PC-3 (cell line): ENCODE measurements at regions not wholly inside any gene's neighbourhood (a gene's known extent, or its start where the extent isn't known, plus 50 kb on each side); places are given as distances from the start of the nearest gene placed in this dataset.

Experiments
- ATAC-seq: fragments of 200-7000 bp; cut with Tn5 transposase; 2 replicates; pipeline ENCODE4 v1.9.1; 2020; ENCODE audit warnings: mild to moderate bottlenecking, moderate library complexity
- BruUV-seq: library from RNA; stranded (reverse); fragments of 400-500 nt; replicated peaks from 2 replicates; lab custom pipeline; 2021; lab: Mats Ljungman, UMichigan
- CTCF ChIA-PET: fragments of 300-600 bp; sonication (Branson Sonifier 250); formaldehyde crosslinking; loops from one replicate; lab custom pipeline; 2022; ENCODE audit warnings: antibody characterized with exemption; lab: Charles Lee
- POLR2A ChIA-PET: fragments of 300-600 bp; sonication (Branson Sonifier 250); formaldehyde crosslinking; loops from one replicate; lab custom pipeline; 2022; ENCODE audit warnings: antibody characterized with exemption; ENCODE audit not compliant: unreplicated experiment; lab: Charles Lee
- DNase-seq: peaks from one replicate; pipeline ENCODE4 v3.0.0-alpha.2; 2015
- H2AFZ ChIP-seq: fragments of 300-600 bp; sonication (generic); 2 replicates; pipeline ENCODE4 v1.6.0; 2016; ENCODE audit warnings: antibody characterized with exemption, low read length
- H3F3A ChIP-seq: fragments of 300-600 bp; sonication (generic); one replicate; pipeline ENCODE4 v1.6.0; 2017; ENCODE audit warnings: antibody characterized with exemption, low read length, control low read depth, mild to moderate bottlenecking; ENCODE audit not compliant: unreplicated experiment
- H3K27ac ChIP-seq: fragments of 300-600 bp; sonication (generic); 2 replicates; pipeline ENCODE4 v1.5.1; 2016; ENCODE audit warnings: mild to moderate bottlenecking, low read length
- H3K27me3 ChIP-seq: fragments of 300-600 bp; sonication (generic); 2 replicates; pipeline ENCODE4 v1.6.1; 2016; ENCODE audit warnings: low read length, mixed read lengths
- H3K36me3 ChIP-seq: fragments of 300-600 bp; sonication (generic); 2 replicates; pipeline ENCODE4 v1.6.1; 2016; ENCODE audit warnings: low read depth, mixed run types, low read length, mixed read lengths
- H3K4me1 ChIP-seq: fragments of 300-600 bp; sonication (generic); 2 replicates; pipeline ENCODE4 v1.5.1; 2016; ENCODE audit warnings: low read length; ENCODE audit not compliant: insufficient read depth
- H3K4me2 ChIP-seq: fragments of 300-600 bp; sonication (generic); 2 replicates; pipeline ENCODE4 v1.6.0; 2016; ENCODE audit warnings: low read length
- H3K4me3 ChIP-seq: fragments of 300-600 bp; sonication (generic); 2 replicates; pipeline ENCODE4 v1.5.1; 2016; ENCODE audit warnings: mild to moderate bottlenecking, low read length, mixed read lengths
- H3K79me2 ChIP-seq: fragments of 300-600 bp; sonication (generic); 2 replicates; pipeline ENCODE4 v1.6.1; 2017; ENCODE audit warnings: low read length, mixed read lengths
- H3K9ac ChIP-seq: fragments of 300-600 bp; sonication (generic); 2 replicates; pipeline ENCODE4 v1.6.0; 2016; ENCODE audit warnings: mild to moderate bottlenecking, low read length
- H3K9me2 ChIP-seq: fragments of 300-600 bp; sonication (generic); replicated peaks from 2 replicates; pipeline ENCODE4 v1.6.1; 2016; ENCODE audit warnings: mixed run types, low read length, mixed read lengths
- H3K9me3 ChIP-seq: fragments of 300-600 bp; sonication (generic); 2 replicates; pipeline ENCODE4 v1.6.1; 2016; ENCODE audit warnings: low read length, mixed read lengths
- H4K20me1 ChIP-seq: fragments of 300-600 bp; sonication (generic); 2 replicates; pipeline ENCODE4 v1.6.1; 2016; ENCODE audit warnings: low read length, mixed read lengths
- EZH2 ChIP-seq: fragments of 300-600 bp; sonication (generic); IDR thresholded peaks from one replicate; pipeline ENCODE4 v1.6.1; 2017; ENCODE audit warnings: antibody characterized with exemption, mild to moderate bottlenecking, low read length; ENCODE audit not compliant: unreplicated experiment
- EZH2phosphoT487 ChIP-seq: fragments of 300-600 bp; sonication (generic); IDR thresholded peaks from 2 replicates; pipeline ENCODE4 v1.6.1; 2018; ENCODE audit warnings: mild to moderate bottlenecking, antibody characterized with exemption, low read length, borderline replicate concordance
- intact Hi-C: fragments of 100-400 bp; cut with micrococcal nuclease; formaldehyde crosslinking; loops from 2 replicates; pipeline ENCODE4 v1.9.0; 2023
- TF ChIP-seq, protein P1 (sequence below): fragments of 300-600 bp; sonication (generic); conservative IDR thresholded peaks from 2 replicates; pipeline ENCODE4 v1.5.1; 2017; ENCODE audit warnings: antibody characterized with exemption, low read depth, mild to moderate bottlenecking, low read length

DNA sequence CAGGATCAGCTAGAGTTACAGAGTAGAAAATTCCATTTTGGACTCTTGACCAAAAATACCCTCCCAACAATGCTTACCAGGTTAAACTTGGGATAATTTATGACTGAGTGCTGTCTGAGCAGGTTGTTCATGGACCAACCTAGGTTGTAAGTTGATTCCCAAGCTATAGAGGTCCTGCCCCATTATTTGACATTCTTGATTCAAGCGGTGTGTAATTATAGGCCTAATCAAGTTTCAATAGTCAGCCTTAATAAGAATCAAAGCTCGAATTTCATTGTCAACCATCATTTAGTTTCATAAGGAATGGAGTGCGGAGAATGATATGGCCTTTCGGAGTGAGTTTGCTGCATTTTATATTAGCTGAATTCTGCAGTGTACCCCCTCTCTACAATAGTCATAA lies 152.8 kb upstream of the FIGN start:
- Histone ChIP-seq H3K79me2 (no peaks in the 10 kb centered on the region), H3K4me3 (no peak overlapping the region), H4K20me1 (no peaks in the 10 kb centered on the region), H3K27ac (no peak overlapping the region), H3K9me2 (no peaks in the 10 kb centered on the region), H3K4me2 (no peak overlapping the region), H3K4me1 (no peaks in the 10 kb centered on the region), H3K9me3 (no peaks in the 10 kb centered on the region), H2AFZ (no peak overlapping the region), H3K36me3 (no peaks in the 10 kb centered on the region), H3F3A (no peaks in the 10 kb centered on the region), H3K27me3 (no peaks in the 10 kb centered on the region), H3K9ac (no peak overlapping the region)
- intact Hi-C loops, result no loop called here
- ChIA-PET POLR2A (no interaction called here), CTCF (no interaction called here)
- ATAC-seq (no peak), DNase-seq (no peak)
- TF ChIP-seq EZH2, result no peak
- no peak for TF ChIP-seq EZH2phosphoT487
- TF ChIP-seq, protein P1, sequence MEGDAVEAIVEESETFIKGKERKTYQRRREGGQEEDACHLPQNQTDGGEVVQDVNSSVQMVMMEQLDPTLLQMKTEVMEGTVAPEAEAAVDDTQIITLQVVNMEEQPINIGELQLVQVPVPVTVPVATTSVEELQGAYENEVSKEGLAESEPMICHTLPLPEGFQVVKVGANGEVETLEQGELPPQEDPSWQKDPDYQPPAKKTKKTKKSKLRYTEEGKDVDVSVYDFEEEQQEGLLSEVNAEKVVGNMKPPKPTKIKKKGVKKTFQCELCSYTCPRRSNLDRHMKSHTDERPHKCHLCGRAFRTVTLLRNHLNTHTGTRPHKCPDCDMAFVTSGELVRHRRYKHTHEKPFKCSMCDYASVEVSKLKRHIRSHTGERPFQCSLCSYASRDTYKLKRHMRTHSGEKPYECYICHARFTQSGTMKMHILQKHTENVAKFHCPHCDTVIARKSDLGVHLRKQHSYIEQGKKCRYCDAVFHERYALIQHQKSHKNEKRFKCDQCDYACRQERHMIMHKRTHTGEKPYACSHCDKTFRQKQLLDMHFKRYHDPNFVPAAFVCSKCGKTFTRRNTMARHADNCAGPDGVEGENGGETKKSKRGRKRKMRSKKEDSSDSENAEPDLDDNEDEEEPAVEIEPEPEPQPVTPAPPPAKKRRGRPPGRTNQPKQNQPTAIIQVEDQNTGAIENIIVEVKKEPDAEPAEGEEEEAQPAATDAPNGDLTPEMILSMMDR, result no peak
- no TSS peak for BruUV-seq

DNA sequence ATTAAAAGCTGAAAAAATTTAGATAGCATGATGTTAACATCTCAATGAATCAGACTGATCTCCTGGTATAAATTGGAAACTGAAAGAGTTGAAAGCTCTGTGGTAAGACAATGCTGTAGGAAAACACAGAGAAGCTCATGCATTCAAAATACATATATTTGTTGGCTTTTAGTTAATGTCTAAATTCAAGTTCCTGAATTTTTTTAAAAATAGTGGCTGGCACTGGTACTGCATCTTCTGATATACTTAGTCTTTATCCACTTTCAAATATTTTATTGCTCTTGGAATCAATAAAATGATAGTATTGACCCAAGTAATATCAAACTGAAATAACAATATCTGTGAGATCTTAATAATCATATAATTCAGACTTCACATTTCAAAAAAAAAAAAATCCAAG lies 151.4 kb upstream of the FIGN start:
- no peaks in the 10 kb centered on the region for H3K9me2 ChIP-seq
- H3K36me3 ChIP-seq, result no peaks in the 10 kb centered on the region
- no peaks in the 10 kb centered on the region for H4K20me1 ChIP-seq
- no peak overlapping the region for H2AFZ ChIP-seq
- intact Hi-C loops, result no loop called here
- H3K9ac ChIP-seq, result no peak overlapping the region
- no peaks in the 10 kb centered on the region for H3K9me3 ChIP-seq
- no peaks in the 10 kb centered on the region for H3F3A ChIP-seq
- DNase-seq (peak; percentile 10), ATAC-seq (no peak)
- H3K27me3 ChIP-seq, result no peaks in the 10 kb centered on the region
- H3K27ac ChIP-seq, result no peak overlapping the region
- TF ChIP-seq, protein P1, result peak; percentile 48
- TF ChIP-seq EZH2phosphoT487, result no peak
- H3K79me2 ChIP-seq, result no peaks in the 10 kb centered on the region
- no peaks in the 10 kb centered on the region for H3K4me1 ChIP-seq
- no peak overlapping the region for H3K4me2 ChIP-seq
- no TSS peak for BruUV-seq
- H3K4me3 ChIP-seq, result no peak overlapping the region
- ChIA-PET POLR2A (no interaction called here), CTCF (no interaction called here)

DNA sequence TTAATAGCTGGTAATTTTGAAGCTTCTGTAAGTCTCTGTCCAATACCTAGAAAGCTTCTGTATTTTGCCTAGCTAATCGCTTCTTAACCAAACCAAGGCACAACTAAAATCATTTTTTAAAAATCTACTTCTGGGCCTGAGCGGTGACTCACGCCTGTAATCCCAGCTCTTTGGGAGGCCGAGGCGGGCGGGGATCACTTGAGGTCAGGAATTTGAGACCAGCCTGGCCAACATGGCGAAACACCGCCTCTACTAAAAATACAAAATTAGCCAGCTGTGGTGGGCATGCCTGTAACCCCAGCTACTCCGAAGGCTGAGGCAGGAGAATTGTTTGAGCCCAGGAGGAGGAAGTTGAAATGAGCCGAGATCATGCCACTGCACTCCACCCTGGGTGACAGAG lies 148.6 kb upstream of the FIGN start:
- no peaks in the 10 kb centered on the region for H4K20me1 ChIP-seq
- intact Hi-C loops, result no loop called here
- H3F3A ChIP-seq, result no peaks in the 10 kb centered on the region
- TF ChIP-seq, protein P1, result no peak
- no peak for TF ChIP-seq EZH2phosphoT487
- TF ChIP-seq EZH2, result no peak
- H3K36me3 ChIP-seq, result no peaks in the 10 kb centered on the region
- H3K4me3 ChIP-seq, result no peak overlapping the region
- H3K4me1 ChIP-seq, result no peaks in the 10 kb centered on the region
- H3K79me2 ChIP-seq, result no peaks in the 10 kb centered on the region
- no TSS peak for BruUV-seq
- H3K9ac ChIP-seq, result no peak overlapping the region
- H3K4me2 ChIP-seq, result no peak overlapping the region
- CTCF ChIA-PET, result interaction anchor here (0.6 kb wide), 1 partner anchor 140 kb away, joined by 7 read pairs; no protein-coding TSS in a partner anchor
- no peak for ATAC-seq
- H3K9me3 ChIP-seq, result no peaks in the 10 kb centered on the region
- H3K27me3 ChIP-seq, result no peaks in the 10 kb centered on the region
- no peak overlapping the region for H3K27ac ChIP-seq
- no peak overlapping the region for H2AFZ ChIP-seq
- no peak for DNase-seq
- POLR2A ChIA-PET, result no interaction called here
- no peaks in the 10 kb centered on the region for H3K9me2 ChIP-seq
